ENCODE measurements at regions not wholly inside any gene's neighbourhood (a gene's known extent, or its start where the extent isn't known, plus 50 kb on each side); places are given as distances from the start of the nearest gene placed in this dataset.

- DNase-seq, result no peak
These were observed 342.7 kb upstream of the NR5A2 start for GRCh38 chr1:199684686-199685273.

- no peak for DNase-seq
These were observed 342.1 kb upstream of the NR5A2 start for GRCh38 chr1:199685369-199685768.

- DNase-seq, result no peak
These were observed 340.2 kb upstream of the NR5A2 start for GRCh38 chr1:199687321-199687720.

- DNase-seq, result no peak
These were observed 339.3 kb upstream of the NR5A2 start for GRCh38 chr1:199688133-199688676.

GRCh38 chr1:199688774-199689173, 338.7 kb upstream of the NR5A2 start:
- DNase-seq, result no peak

- DNase-seq, result no peak
These were observed 337.0 kb upstream of the NR5A2 start for GRCh38 chr1:199690496-199690895.

GRCh38 chr1:199691540-199691939, 336.0 kb upstream of the NR5A2 start:
- DNase-seq, result no peak

- DNase-seq, result no peak
These were observed 333.8 kb upstream of the NR5A2 start for GRCh38 chr1:199693724-199694123.

- no peak for DNase-seq
These were observed 331.3 kb upstream of the NR5A2 start for GRCh38 chr1:199696225-199696624.

GRCh38 chr1:199698222-199698621, 329.3 kb upstream of the NR5A2 start:
- no peak for DNase-seq

GRCh38 chr1:199700551-199700950, 327.0 kb upstream of the NR5A2 start:
- DNase-seq, result no peak

GRCh38 chr1:199701726-199702125, 325.8 kb upstream of the NR5A2 start:
- DNase-seq, result no peak

- DNase-seq, result no peak
These were observed 323.3 kb upstream of the NR5A2 start for GRCh38 chr1:199704231-199704630.

GRCh38 chr1:199705825-199706224, 321.7 kb upstream of the NR5A2 start:
- DNase-seq, result no peak

GRCh38 chr1:199706826-199707606, 320.5 kb upstream of the NR5A2 start:
- no peak for DNase-seq

GRCh38 chr1:199710974-199711373, 316.5 kb upstream of the NR5A2 start:
- DNase-seq, result no peak

GRCh38 chr1:199716729-199717128, 310.8 kb upstream of the NR5A2 start:
- no peak for DNase-seq

- no peak for DNase-seq
These were observed 308.2 kb upstream of the NR5A2 start for GRCh38 chr1:199719156-199719842.

GRCh38 chr1:199720496-199720895, 307.0 kb upstream of the NR5A2 start:
- no peak for DNase-seq

GRCh38 chr1:199721001-199721400, 306.5 kb upstream of the NR5A2 start:
- DNase-seq, result no peak

- DNase-seq, result no peak
These were observed 304.1 kb upstream of the NR5A2 start for GRCh38 chr1:199723250-199723956.

- DNase-seq, result no peak
These were observed 303.5 kb upstream of the NR5A2 start for GRCh38 chr1:199724049-199724448.

- DNase-seq, result no peak
These were observed 302.4 kb upstream of the NR5A2 start for GRCh38 chr1:199725002-199725565.
